ENCODE measurements at regions not wholly inside any gene's neighbourhood (a gene's known extent, or its start where the extent isn't known, plus 50 kb on each side); places are given as distances from the start of the nearest gene placed in this dataset.

DNA sequence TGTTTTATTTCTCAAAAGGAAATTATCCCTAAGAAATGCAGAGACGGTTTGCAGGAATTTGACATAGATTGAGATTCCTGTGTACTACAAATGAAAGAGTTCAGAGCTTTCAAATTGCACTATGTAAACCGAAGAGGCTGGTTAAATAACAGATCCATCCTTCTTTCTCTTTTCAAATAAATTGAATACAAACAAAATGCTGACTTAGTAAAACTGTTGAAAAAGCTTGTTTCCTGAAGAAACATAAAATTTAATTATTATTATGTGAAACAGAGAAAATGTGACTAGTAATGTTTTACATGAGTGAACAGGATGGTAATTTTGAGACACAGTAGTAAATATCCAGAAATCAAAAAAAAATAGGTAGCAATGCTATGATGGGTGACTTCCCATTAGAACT lies 441.2 kb downstream of the LRRIQ3 start:
- Histone ChIP-seq H3K9me3 (replicated peaks; ENCODE audit: control insufficient read depth, insufficient read depth, low read length) (peaks cover 1% of the 10 kb centered on the region), H3K36me3 (ENCODE audit: control insufficient read depth in 2 of 2, extremely low read depth in 1 of 2, insufficient read depth in 2 of 2, low read length in 2 of 2) (no peaks in the 10 kb centered on the region), H3K4me2 (ENCODE audit: insufficient read depth, low read length) (no peak overlapping the region), H3K79me2 (ENCODE audit: control insufficient read depth, insufficient read depth, low read length) (no peaks in the 10 kb centered on the region), H3K9ac (replicated peaks; ENCODE audit: extremely low read depth, insufficient read depth, low read length) (no peak overlapping the region), H3K27ac (ENCODE audit: insufficient read depth, low read depth, low read length) (no peak overlapping the region), H3K27me3 (ENCODE audit: control insufficient read depth in 2 of 2, insufficient read depth in 2 of 2, low read length in 2 of 2) (no peaks in the 10 kb centered on the region), H3K9me1 (replicated peaks; ENCODE audit: control insufficient read depth, extremely low read depth, insufficient read depth, low read length) (no peaks in the 10 kb centered on the region), H3K4me1 (ENCODE audit: control insufficient read depth, extremely low read depth, insufficient read depth, low read length) (no peaks in the 10 kb centered on the region), H3K4me3 (replicated peaks in 1 of 3; ENCODE audit: insufficient read depth in 1 of 3, low read depth in 1 of 3, low read length in 3 of 3) (no peak overlapping the region), H4K20me1 (replicated peaks; ENCODE audit: control insufficient read depth, extremely low read depth, insufficient read depth, low read length) (no peaks in the 10 kb centered on the region), H2AFZ (ENCODE audit: low read depth, low read length) (no peak overlapping the region)
- no TSS peak for BruUV-seq (replicated peaks)
- intact Hi-C loops (cut with micrococcal nuclease) (no loop called here), dilution Hi-C loops (cut with MboI; ENCODE audit: extremely low pct_ligation_motif_present, low sequenced_read_pairs) (no loop called here)
- TF ChIP-seq GATA2 (IDR thresholded peaks at IDR 0.05; ENCODE audit: insufficient read depth, insufficient read length, low read depth, low read length) = no peak
- ChIA-PET CTCF (no interaction called here), POLR2A (no interaction called here)
- FAIRE-seq = no peak
- DNase-seq (ENCODE audit: low read depth, low spot score) = no peak

GRCh38 chr1:73755649-73756048 lies 442.3 kb downstream of the LRRIQ3 start:
- Histone ChIP-seq H3K9me3 (replicated peaks; ENCODE audit: control insufficient read depth, insufficient read depth, low read length) (peaks cover 1% of the 10 kb centered on the region), H3K27me3 (ENCODE audit: control insufficient read depth in 2 of 2, insufficient read depth in 2 of 2, low read length in 2 of 2) (no peaks in the 10 kb centered on the region), H2AFZ (ENCODE audit: low read depth, low read length) (no peak overlapping the region), H3K79me2 (ENCODE audit: control insufficient read depth, insufficient read depth, low read length) (no peaks in the 10 kb centered on the region), H3K36me3 (ENCODE audit: control insufficient read depth in 2 of 2, extremely low read depth in 1 of 2, insufficient read depth in 2 of 2, low read length in 2 of 2) (no peaks in the 10 kb centered on the region), H3K9me1 (replicated peaks; ENCODE audit: control insufficient read depth, extremely low read depth, insufficient read depth, low read length) (no peaks in the 10 kb centered on the region), H4K20me1 (replicated peaks; ENCODE audit: control insufficient read depth, extremely low read depth, insufficient read depth, low read length) (no peaks in the 10 kb centered on the region), H3K4me3 (replicated peaks in 1 of 3; ENCODE audit: insufficient read depth in 1 of 3, low read depth in 1 of 3, low read length in 3 of 3) (no peak overlapping the region), H3K4me2 (ENCODE audit: insufficient read depth, low read length) (no peak overlapping the region), H3K4me1 (ENCODE audit: control insufficient read depth, extremely low read depth, insufficient read depth, low read length) (no peaks in the 10 kb centered on the region), H3K27ac (ENCODE audit: insufficient read depth, low read depth, low read length) (no peak overlapping the region), H3K9ac (replicated peaks; ENCODE audit: extremely low read depth, insufficient read depth, low read length) (no peak overlapping the region)
- DNase-seq (ENCODE audit: low read depth, low spot score) = no peak
- POLR2A ChIA-PET = no interaction called here
- BruUV-seq (replicated peaks) = no TSS peak
- intact Hi-C loops (cut with micrococcal nuclease) = no loop called here
- dilution Hi-C loops (cut with MboI; ENCODE audit: extremely low pct_ligation_motif_present, low sequenced_read_pairs) = no loop called here
- no peak for TF ChIP-seq GATA2 (IDR thresholded peaks at IDR 0.05; ENCODE audit: insufficient read depth, insufficient read length, low read depth, low read length)
- TF ChIP-seq, protein P1, sequence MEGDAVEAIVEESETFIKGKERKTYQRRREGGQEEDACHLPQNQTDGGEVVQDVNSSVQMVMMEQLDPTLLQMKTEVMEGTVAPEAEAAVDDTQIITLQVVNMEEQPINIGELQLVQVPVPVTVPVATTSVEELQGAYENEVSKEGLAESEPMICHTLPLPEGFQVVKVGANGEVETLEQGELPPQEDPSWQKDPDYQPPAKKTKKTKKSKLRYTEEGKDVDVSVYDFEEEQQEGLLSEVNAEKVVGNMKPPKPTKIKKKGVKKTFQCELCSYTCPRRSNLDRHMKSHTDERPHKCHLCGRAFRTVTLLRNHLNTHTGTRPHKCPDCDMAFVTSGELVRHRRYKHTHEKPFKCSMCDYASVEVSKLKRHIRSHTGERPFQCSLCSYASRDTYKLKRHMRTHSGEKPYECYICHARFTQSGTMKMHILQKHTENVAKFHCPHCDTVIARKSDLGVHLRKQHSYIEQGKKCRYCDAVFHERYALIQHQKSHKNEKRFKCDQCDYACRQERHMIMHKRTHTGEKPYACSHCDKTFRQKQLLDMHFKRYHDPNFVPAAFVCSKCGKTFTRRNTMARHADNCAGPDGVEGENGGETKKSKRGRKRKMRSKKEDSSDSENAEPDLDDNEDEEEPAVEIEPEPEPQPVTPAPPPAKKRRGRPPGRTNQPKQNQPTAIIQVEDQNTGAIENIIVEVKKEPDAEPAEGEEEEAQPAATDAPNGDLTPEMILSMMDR (IDR thresholded peaks at IDR 0.05; ENCODE audit: extremely low read depth in 1 of 2, insufficient read depth in 1 of 2, low read depth in 1 of 2, low read length in 2 of 2) = no peak
- TF ChIP-seq POLR2A (IDR thresholded peaks at IDR 0.05; ENCODE audit: low read depth, low read length) = no peak
- TF ChIP-seq JUN (IDR thresholded peaks at IDR 0.05; ENCODE audit: borderline replicate concordance, insufficient read depth, insufficient read length, low read depth) = no peak
- no peak for TF ChIP-seq EZH2 (IDR thresholded peaks at IDR 0.05; ENCODE audit: borderline replicate concordance, low read depth, low read length, severe bottlenecking)
- no peak for TF ChIP-seq POLR2AphosphoS5 (IDR thresholded peaks at IDR 0.05; ENCODE audit: insufficient read depth, low read depth, low read length)
- TF ChIP-seq MAX (IDR thresholded peaks at IDR 0.05; ENCODE audit: insufficient read depth, insufficient read length) = no peak
- TF ChIP-seq MYC (IDR thresholded peaks at IDR 0.05; ENCODE audit: low read depth, low read length) = no peak
- TF ChIP-seq FOS (IDR thresholded peaks at IDR 0.05; ENCODE audit: borderline replicate concordance, insufficient read depth, low read length) = no peak
- CTCF ChIA-PET = no interaction called here
- no peak for FAIRE-seq

Data from endothelial cell of umbilical vein (primary cell).